C4-2B (cell line): ENCODE measurements at regions not wholly inside any gene's neighbourhood (a gene's known extent, or its start where the extent isn't known, plus 50 kb on each side); places are given as distances from the start of the nearest gene placed in this dataset.

ENCODE experiments used
- ZFX ChIP-seq: fragments of 450-650 bp; IDR thresholded peaks from 2 replicates; pipeline ENCODE4 v1.6.1; 2017
- TF ChIP-seq, protein P1 (sequence below): fragments of 450-650 bp; conservative IDR thresholded peaks from 2 replicates; pipeline ENCODE4 v1.5.1; 2017; ENCODE audit warnings: mild to moderate bottlenecking

DNA sequence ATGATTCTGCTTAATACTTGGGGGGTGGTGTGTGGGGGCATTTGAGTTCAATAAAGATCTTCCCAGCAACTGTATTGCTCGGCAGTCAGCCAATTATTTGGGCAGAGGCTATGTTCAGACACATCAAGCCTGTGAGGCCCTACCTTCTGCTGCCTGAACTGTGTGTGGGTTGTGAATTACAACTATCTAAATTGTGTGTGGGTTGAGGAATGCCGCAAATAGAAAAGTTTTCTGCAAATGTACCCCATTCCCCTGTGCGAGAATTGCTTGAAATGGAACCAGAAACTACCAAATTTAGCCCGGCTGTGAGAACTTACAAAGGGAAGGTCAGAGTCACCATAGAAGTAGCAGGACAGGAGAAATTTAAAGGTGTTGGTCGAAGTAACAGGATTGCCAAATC lies 360.0 kb upstream of the PIK3R1 start:
- TF ChIP-seq ZFX = no peak
- TF ChIP-seq, protein P1, sequence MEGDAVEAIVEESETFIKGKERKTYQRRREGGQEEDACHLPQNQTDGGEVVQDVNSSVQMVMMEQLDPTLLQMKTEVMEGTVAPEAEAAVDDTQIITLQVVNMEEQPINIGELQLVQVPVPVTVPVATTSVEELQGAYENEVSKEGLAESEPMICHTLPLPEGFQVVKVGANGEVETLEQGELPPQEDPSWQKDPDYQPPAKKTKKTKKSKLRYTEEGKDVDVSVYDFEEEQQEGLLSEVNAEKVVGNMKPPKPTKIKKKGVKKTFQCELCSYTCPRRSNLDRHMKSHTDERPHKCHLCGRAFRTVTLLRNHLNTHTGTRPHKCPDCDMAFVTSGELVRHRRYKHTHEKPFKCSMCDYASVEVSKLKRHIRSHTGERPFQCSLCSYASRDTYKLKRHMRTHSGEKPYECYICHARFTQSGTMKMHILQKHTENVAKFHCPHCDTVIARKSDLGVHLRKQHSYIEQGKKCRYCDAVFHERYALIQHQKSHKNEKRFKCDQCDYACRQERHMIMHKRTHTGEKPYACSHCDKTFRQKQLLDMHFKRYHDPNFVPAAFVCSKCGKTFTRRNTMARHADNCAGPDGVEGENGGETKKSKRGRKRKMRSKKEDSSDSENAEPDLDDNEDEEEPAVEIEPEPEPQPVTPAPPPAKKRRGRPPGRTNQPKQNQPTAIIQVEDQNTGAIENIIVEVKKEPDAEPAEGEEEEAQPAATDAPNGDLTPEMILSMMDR = no peak
